Panc1 (cell line): ENCODE measurements at regions not wholly inside any gene's neighbourhood (a gene's known extent, or its start where the extent isn't known, plus 50 kb on each side); places are given as distances from the start of the nearest gene placed in this dataset.

ENCODE experiments used
- POLR2AphosphoS5 ChIP-seq: IDR thresholded peaks from 2 replicates; pipeline ENCODE4 v1.6.1; 2012; ENCODE audit warnings: mild to moderate bottlenecking, low read depth, low read length, moderate library complexity
- TF ChIP-seq, protein P1 (sequence below): fragments of 450-650 bp; IDR thresholded peaks from 2 replicates; pipeline ENCODE4 v1.5.1; 2017; ENCODE audit warnings: mild to moderate bottlenecking

DNA sequence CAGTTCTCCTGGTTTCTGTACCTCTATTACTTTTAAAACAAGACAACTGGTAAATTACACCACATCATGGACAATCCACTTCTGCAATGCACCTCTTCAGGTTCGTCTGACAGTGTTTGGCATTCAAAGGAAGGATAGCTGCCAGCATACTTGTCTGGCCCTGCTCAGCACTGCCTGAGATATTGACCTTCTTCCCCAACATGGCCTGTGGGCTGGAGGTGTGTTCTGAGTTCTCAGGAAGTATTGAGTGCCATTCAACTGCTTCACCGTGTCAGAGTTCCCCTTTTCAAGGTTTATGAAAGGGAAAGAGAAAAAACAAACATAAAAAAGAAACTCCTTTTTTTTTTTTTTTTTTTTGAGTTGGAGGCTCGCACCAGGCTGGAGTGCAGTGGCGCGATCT lies 267.9 kb upstream of the SASH1 start:
- TF ChIP-seq, protein P1, sequence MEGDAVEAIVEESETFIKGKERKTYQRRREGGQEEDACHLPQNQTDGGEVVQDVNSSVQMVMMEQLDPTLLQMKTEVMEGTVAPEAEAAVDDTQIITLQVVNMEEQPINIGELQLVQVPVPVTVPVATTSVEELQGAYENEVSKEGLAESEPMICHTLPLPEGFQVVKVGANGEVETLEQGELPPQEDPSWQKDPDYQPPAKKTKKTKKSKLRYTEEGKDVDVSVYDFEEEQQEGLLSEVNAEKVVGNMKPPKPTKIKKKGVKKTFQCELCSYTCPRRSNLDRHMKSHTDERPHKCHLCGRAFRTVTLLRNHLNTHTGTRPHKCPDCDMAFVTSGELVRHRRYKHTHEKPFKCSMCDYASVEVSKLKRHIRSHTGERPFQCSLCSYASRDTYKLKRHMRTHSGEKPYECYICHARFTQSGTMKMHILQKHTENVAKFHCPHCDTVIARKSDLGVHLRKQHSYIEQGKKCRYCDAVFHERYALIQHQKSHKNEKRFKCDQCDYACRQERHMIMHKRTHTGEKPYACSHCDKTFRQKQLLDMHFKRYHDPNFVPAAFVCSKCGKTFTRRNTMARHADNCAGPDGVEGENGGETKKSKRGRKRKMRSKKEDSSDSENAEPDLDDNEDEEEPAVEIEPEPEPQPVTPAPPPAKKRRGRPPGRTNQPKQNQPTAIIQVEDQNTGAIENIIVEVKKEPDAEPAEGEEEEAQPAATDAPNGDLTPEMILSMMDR = no peak
- no peak for TF ChIP-seq POLR2AphosphoS5
